ENCODE measurements at regions not wholly inside any gene's neighbourhood (a gene's known extent, or its start where the extent isn't known, plus 50 kb on each side); places are given as distances from the start of the nearest gene placed in this dataset.

DNA sequence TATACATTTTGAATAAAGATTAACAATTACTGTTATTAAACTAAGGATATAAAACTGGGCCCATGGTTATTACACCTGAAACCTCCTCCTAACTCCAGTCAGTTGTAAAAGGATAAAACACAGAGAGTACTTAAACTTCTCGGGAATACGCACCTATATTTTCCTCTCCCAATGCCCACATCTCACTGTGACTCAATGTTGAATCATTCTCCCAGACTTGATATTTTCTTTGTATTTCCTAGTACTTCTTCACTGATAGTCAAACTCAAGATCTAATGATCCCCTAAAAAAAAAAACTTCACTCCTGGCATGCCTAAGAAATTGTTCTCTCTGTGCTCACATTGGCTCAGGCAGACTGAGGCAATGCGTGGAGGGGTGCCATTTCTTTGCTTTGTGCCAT lies 212.5 kb upstream of the DKK2 start:
- H3K27ac ChIP-seq = no peak overlapping the region
- TF ChIP-seq CTCF (IDR thresholded peaks at IDR 0.05) (no peak), ZFX (IDR thresholded peaks at IDR 0.05; ENCODE audit: borderline replicate concordance) (no peak)

GRCh38 chr4:107247738-107248137 lies 211.6 kb upstream of the DKK2 start:
- H3K27ac ChIP-seq = no peak overlapping the region
- TF ChIP-seq ZFX (IDR thresholded peaks at IDR 0.05; ENCODE audit: borderline replicate concordance) (no peak), CTCF (IDR thresholded peaks at IDR 0.05) (no peak)

GRCh38 chr4:107246761-107247160 lies 210.6 kb upstream of the DKK2 start:
- TF ChIP-seq ZFX (IDR thresholded peaks at IDR 0.05; ENCODE audit: borderline replicate concordance) (no peak), CTCF (IDR thresholded peaks at IDR 0.05) (no peak)

DNA sequence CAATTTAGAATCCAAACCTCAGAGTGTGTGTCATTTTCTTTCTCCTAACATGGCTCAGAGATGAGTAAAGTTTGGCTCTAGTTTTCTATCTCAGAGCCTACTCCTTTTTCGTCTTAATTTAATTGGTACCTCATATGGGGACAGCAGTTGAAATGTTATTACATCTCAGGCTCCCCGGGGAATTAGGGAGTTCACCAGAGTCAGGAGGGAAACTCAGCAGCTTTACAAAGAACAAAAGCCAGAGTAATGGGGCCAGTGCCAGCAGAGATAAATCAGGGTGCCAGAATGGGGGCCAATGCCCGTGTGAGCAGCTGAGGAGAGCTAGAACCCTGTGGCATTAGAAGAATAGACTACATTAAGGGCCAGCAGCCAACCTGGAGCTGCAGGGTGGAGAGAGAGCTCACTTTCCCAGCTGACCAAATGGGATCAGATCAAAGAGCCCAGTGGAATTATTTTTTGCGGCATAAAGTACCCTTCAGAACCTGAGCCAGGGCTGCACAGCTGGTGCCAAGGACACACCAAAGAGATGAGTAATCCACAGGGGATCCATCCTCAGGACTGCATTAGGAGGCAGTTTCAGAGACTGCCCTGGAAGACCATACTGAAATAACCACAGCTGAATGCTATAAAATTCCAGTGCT lies 207.1 kb upstream of the DKK2 start:
- H3K27ac ChIP-seq = no peak overlapping the region
- no peak for TF ChIP-seq ZFX (IDR thresholded peaks at IDR 0.05; ENCODE audit: borderline replicate concordance)
- no peak for TF ChIP-seq CTCF (IDR thresholded peaks at IDR 0.05)

More at GRCh38 chr4:107246761-107247160, 210.6 kb upstream of the DKK2 start:
- H3K27ac ChIP-seq = no peak overlapping the region

DNA sequence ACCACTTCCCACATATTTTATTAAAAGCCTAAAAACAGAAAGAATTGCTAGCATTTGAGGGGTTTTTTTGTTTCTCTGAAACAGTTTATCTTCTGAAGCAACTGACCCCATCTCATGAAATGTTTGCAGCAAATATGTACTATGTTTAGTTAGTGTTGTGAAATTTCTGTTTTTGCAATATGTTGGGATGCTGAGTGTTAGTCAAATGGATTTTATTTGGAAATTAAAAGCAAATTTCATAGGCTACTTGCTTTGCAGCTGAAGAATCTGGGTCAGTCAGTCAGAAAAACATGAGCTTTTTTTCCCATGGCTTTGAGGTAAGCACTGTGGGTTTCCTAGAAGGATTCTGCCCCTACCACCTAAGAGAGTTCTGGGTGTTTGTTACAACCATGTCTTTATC lies 184.9 kb upstream of the DKK2 start:
- H3K27ac ChIP-seq = no peak overlapping the region
- TF ChIP-seq CTCF (IDR thresholded peaks at IDR 0.05) = no peak
- TF ChIP-seq ZFX (IDR thresholded peaks at IDR 0.05; ENCODE audit: borderline replicate concordance) = no peak

GRCh38 chr4:107219681-107220080 lies 183.6 kb upstream of the DKK2 start:
- TF ChIP-seq ZFX (IDR thresholded peaks at IDR 0.05; ENCODE audit: borderline replicate concordance) = no peak
- TF ChIP-seq CTCF (IDR thresholded peaks at IDR 0.05) = no peak
- no peak overlapping the region for H3K27ac ChIP-seq

GRCh38 chr4:107216379-107216778 lies 180.3 kb upstream of the DKK2 start:
- no peak overlapping the region for H3K27ac ChIP-seq
- TF ChIP-seq ZFX (IDR thresholded peaks at IDR 0.05; ENCODE audit: borderline replicate concordance) (no peak), CTCF (IDR thresholded peaks at IDR 0.05) (no peak)

Measured in 22Rv1 (cell line).